Small intestine (tissue), 7 donors: ENCODE measurements at regions not wholly inside any gene's neighbourhood (a gene's known extent, or its start where the extent isn't known, plus 50 kb on each side); places are given as distances from the start of the nearest gene placed in this dataset.

Experiments
- DNase-seq, 2 donors: peaks; one replicate each; pipeline versions ENCODE4 v3.0.0 to v3.0.0-alpha.2; 2013
- FAIRE-seq: peaks from 2 replicates; lab custom pipeline; 2012; peaks lifted over from hg19 to GRCh38; lab: Jason Lieb, UNC
- H3K27ac ChIP-seq, 3 donors: one replicate each; pipeline ENCODE4 v1.5.1; 2013; ENCODE audit warnings: low read length in 2 of 3, mild to moderate bottlenecking in 2 of 3, control low read depth in 1 of 3, inconsistent platforms in 1 of 3, low read depth in 1 of 3, moderate library complexity in 1 of 3
- H3K27me3 ChIP-seq, 3 donors: one replicate each; pipeline ENCODE4 v1.6.1; 2013; ENCODE audit warnings: low read length in 3 of 3, inconsistent platforms in 1 of 3; ENCODE audit not compliant: control insufficient read depth in 3 of 3, insufficient read depth in 3 of 3
- H3K36me3 ChIP-seq, 3 donors: one replicate each; pipeline ENCODE4 v1.6.1; 2013; ENCODE audit warnings: low read length in 3 of 3, inconsistent platforms in 1 of 3, low read depth in 1 of 3, mild to moderate bottlenecking in 1 of 3, moderate library complexity in 1 of 3; ENCODE audit not compliant: control insufficient read depth in 3 of 3, insufficient read depth in 2 of 3
- H3K4me1 ChIP-seq, 3 donors: one replicate each; pipeline ENCODE4 v1.6.1; 2013; ENCODE audit warnings: low read length in 2 of 3, inconsistent platforms in 1 of 3, low read depth in 1 of 3, mild to moderate bottlenecking in 1 of 3, moderate library complexity in 1 of 3; ENCODE audit not compliant: control insufficient read depth in 3 of 3, insufficient read depth in 2 of 3
- H3K4me3 ChIP-seq, 3 donors: one replicate each; pipeline ENCODE4 v1.5.1; 2013; ENCODE audit warnings: low read length in 3 of 3, control low read depth in 1 of 3, inconsistent platforms in 1 of 3, low read depth in 1 of 3, mild to moderate bottlenecking in 1 of 3, moderate library complexity in 1 of 3
- H3K9me3 ChIP-seq, 2 donors: one replicate each; pipeline ENCODE4 v1.6.1; 2013; ENCODE audit warnings: low read depth in 1 of 2, low read length in 1 of 2; ENCODE audit not compliant: control insufficient read depth in 2 of 2, insufficient read depth in 1 of 2
- WGBS, 3 donors: extraction: QIAGEN DNeasy Blood & Tissue Kit; methylation state at CpG; one replicate each; pipeline ENCODE4 v1.1.7; 2013; 5-methylcytosine and 5-hydroxymethylcytosine counted together
- donor health status: healthy with polysubstance abuse.
- donor health status: control.
- donor health status: control.
- donor health status: Bipolar disorder and iron deficiency.
- donor health status: healthy.

- FAIRE-seq (no peak), DNase-seq (no peak)
- Histone ChIP-seq H3K36me3 (no peaks in the 10 kb centered on the region), H3K27ac (no peak overlapping the region), H3K9me3 (no peaks in the 10 kb centered on the region), H3K4me1 (no peaks in the 10 kb centered on the region), H3K27me3 (no peaks in the 10 kb centered on the region), H3K4me3 (no peak overlapping the region)
- 76 to 85% (median 79%) methylated on average over 2 of the region's 2 CpGs for WGBS, 3 donors
Measured at GRCh38 chr12:74719447-74719846, 181.8 kb downstream of the ATXN7L3B start.

DNA sequence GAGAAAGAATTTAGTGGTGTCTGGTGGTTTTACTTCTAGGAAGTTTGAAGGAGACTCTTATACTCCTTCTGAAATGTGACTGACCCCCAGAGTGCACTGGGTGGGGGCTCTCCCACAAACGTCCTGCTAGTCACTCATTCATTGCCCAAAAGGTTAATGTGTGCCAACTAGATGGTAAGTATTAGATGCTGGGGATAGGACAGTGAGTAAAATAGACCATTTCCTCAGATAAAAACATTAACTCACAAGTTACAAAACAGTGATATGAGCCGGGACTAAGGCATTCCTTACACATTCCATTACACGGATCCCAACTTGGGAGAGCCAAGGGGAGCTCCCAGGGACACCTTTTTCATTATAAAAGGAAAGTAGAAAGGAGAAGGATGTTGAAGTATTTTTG lies 185.1 kb downstream of the ATXN7L3B start:
- no peak for FAIRE-seq
- no peaks in the 10 kb centered on the region for H3K4me1 ChIP-seq
- no peaks in the 10 kb centered on the region for H3K36me3 ChIP-seq
- H3K9me3 ChIP-seq, result no peaks in the 10 kb centered on the region
- no peak for DNase-seq
- 36 to 49% (median 44%) methylated on average over 3 of the region's 3 CpGs for WGBS, 3 donors
- no peak overlapping the region for H3K4me3 ChIP-seq
- H3K27ac ChIP-seq, result no peak overlapping the region
- no peaks in the 10 kb centered on the region for H3K27me3 ChIP-seq

GRCh38 chr12:74725154-74725553 lies 187.5 kb downstream of the ATXN7L3B start:
- 82 to 89% (median 86%) methylated on average over 1 of the region's 1 CpG for WGBS, 3 donors
- Histone ChIP-seq H3K4me3 (no peak overlapping the region), H3K27ac (no peak overlapping the region), H3K36me3 (no peaks in the 10 kb centered on the region), H3K27me3 (no peaks in the 10 kb centered on the region), H3K9me3 (no peaks in the 10 kb centered on the region), H3K4me1 (no peaks in the 10 kb centered on the region)
- FAIRE-seq (no peak), DNase-seq (no peak)

- Histone ChIP-seq H3K27ac (no peak overlapping the region), H3K4me1 (no peaks in the 10 kb centered on the region), H3K9me3 (no peaks in the 10 kb centered on the region), H3K36me3 (no peaks in the 10 kb centered on the region), H3K4me3 (no peak overlapping the region), H3K27me3 (no peaks in the 10 kb centered on the region)
- DNase-seq, result no peak
- no peak for FAIRE-seq
Measured at GRCh38 chr12:74728006-74728405, 190.4 kb downstream of the ATXN7L3B start.

- WGBS, 3 donors, result 46 to 60% (median 55%) methylated on average over 5 of the region's 5 CpGs
- no peaks in the 10 kb centered on the region for H3K27me3 ChIP-seq
- no peak for FAIRE-seq
- no peaks in the 10 kb centered on the region for H3K9me3 ChIP-seq
- H3K4me3 ChIP-seq, result no peak overlapping the region
- no peak overlapping the region for H3K27ac ChIP-seq
- no peak for DNase-seq
- H3K36me3 ChIP-seq, result no peaks in the 10 kb centered on the region
- no peaks in the 10 kb centered on the region for H3K4me1 ChIP-seq
Measured at GRCh38 chr12:74732164-74732784, 194.6 kb downstream of the ATXN7L3B start.

DNA sequence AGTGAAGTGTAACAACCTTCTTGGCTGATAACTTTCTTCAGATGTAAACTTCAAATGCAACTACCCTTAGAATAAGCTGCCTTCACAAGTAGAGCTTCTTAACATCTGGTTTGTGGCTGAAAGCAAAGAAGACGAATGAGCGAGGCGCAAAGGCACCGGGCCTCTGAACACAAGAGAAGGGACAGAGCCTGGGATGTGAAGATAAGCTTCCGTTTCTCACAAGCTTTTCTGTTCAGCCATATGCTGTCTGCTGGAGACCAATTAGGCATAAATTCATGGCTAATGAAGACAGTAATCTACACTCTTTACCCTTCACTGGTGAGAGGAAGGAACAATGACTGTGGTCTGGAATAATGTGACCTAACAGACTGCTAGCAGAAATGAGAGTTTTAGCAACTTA lies 195.2 kb downstream of the ATXN7L3B start:
- FAIRE-seq, result no peak
- H3K27ac ChIP-seq, result no peak overlapping the region

GRCh38 chr12:74741112-74741511 lies 203.5 kb downstream of the ATXN7L3B start:
- no peaks in the 10 kb centered on the region for H3K27me3 ChIP-seq
- DNase-seq (peak in 1 of 2 donors; percentile 11), FAIRE-seq (no peak)
- no peaks in the 10 kb centered on the region for H3K4me1 ChIP-seq
- no peaks in the 10 kb centered on the region for H3K36me3 ChIP-seq
- WGBS, 3 donors, result 84 to 86% (median 86%) methylated on average over 4 of the region's 4 CpGs
- H3K9me3 ChIP-seq, result no peaks in the 10 kb centered on the region
- H3K4me3 ChIP-seq, result no peak overlapping the region
- H3K27ac ChIP-seq, result no peak overlapping the region

More for the DNA sequence above, 195.2 kb downstream of the ATXN7L3B start:
- 38 to 82% (median 69%) methylated on average over 5 of the region's 5 CpGs for WGBS, 3 donors
- no peaks in the 10 kb centered on the region for H3K4me1 ChIP-seq
- no peaks in the 10 kb centered on the region for H3K27me3 ChIP-seq
- H3K4me3 ChIP-seq, result no peak overlapping the region
- H3K36me3 ChIP-seq, result no peaks in the 10 kb centered on the region
- no peaks in the 10 kb centered on the region for H3K9me3 ChIP-seq
- DNase-seq, result no peak

DNA sequence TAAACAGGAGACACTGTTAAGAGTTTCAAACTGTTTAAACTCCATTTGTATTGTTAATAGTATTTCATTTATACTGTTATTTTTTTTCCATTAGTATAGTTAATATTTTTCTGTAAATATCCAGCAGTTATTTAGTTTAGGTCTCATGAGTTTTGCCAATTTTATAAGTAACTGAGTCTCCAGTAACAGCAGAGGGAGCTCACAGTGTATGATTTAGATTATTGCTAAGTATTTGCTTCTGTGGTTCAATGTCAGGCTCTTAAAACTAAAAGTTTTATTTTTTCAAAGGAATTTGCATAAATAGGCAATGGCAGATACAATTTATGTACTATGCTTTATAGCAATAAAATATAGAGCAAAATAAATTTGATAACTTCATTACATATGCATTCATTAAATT lies 209.7 kb downstream of the ATXN7L3B start:
- no peaks in the 10 kb centered on the region for H3K27me3 ChIP-seq
- peak in 1 of 2 donors; percentile 44 for DNase-seq
- H3K4me1 ChIP-seq, result no peaks in the 10 kb centered on the region
- no peak overlapping the region for H3K4me3 ChIP-seq
- no peaks in the 10 kb centered on the region for H3K36me3 ChIP-seq
- H3K27ac ChIP-seq, result no peak overlapping the region
- H3K9me3 ChIP-seq, result peaks cover 0 to 2% of the 10 kb centered on the region in 2 donors
- no peak for FAIRE-seq

GRCh38 chr12:74751441-74751840 lies 213.8 kb downstream of the ATXN7L3B start:
- DNase-seq (no peak), FAIRE-seq (no peak)
- no peaks in the 10 kb centered on the region for H3K4me1 ChIP-seq
- H3K36me3 ChIP-seq, result no peaks in the 10 kb centered on the region
- H3K9me3 ChIP-seq, result peaks cover 0 to 2% of the 10 kb centered on the region in 2 donors
- no peak overlapping the region for H3K4me3 ChIP-seq
- 62 to 82% (median 74%) methylated on average over 1 of the region's 1 CpG for WGBS, 3 donors
- H3K27ac ChIP-seq, result no peak overlapping the region
- no peaks in the 10 kb centered on the region for H3K27me3 ChIP-seq
